Osteoblast (primary cell): ENCODE measurements at regions not wholly inside any gene's neighbourhood (a gene's known extent, or its start where the extent isn't known, plus 50 kb on each side); places are given as distances from the start of the nearest gene placed in this dataset.
A peak's percentile ranks its signal among the peaks of the same experiment; 100 is the strongest.

Source experiments
- DNase-seq: peaks from one replicate; pipeline ENCODE4 v3.0.0; 2011; ENCODE audit warnings: low spot score, mixed read lengths; ENCODE audit not compliant: insufficient read length; ENCODE audit errors: missing footprints
- H2AFZ ChIP-seq: 2 replicates; pipeline ENCODE4 v1.6.0; 2011; ENCODE audit warnings: mild to moderate bottlenecking, low read length
- H3K27ac ChIP-seq: 2 replicates; pipeline ENCODE4 v1.5.1; 2011; ENCODE audit warnings: mild to moderate bottlenecking, low read depth, low read length, moderate library complexity
- H3K27me3 ChIP-seq: 2 replicates; pipeline ENCODE4 v1.6.0; 2012; ENCODE audit warnings: mild to moderate bottlenecking, control low read depth, inconsistent platforms, low read length, moderate library complexity; ENCODE audit not compliant: insufficient read depth
- H3K36me3 ChIP-seq: 2 replicates; pipeline ENCODE4 v1.5.1; 2011; ENCODE audit warnings: mild to moderate bottlenecking, low read length, control low read depth, moderate library complexity; ENCODE audit not compliant: insufficient read depth
- H3K4me1 ChIP-seq: 2 replicates; pipeline ENCODE4 v1.5.1; 2011; ENCODE audit warnings: mild to moderate bottlenecking, low read length, control low read depth, moderate library complexity; ENCODE audit not compliant: insufficient read depth
- H3K4me2 ChIP-seq: 2 replicates; pipeline ENCODE4 v1.6.0; 2011; ENCODE audit warnings: mild to moderate bottlenecking, low read length; ENCODE audit not compliant: insufficient read depth
- H3K4me3 ChIP-seq: fragments of 200-600 bp; sonication (generic); 3 replicates; pipeline ENCODE4 v1.5.1; 2012; ENCODE audit warnings: mild to moderate bottlenecking, low read length, inconsistent platforms; ENCODE audit not compliant: insufficient read depth
- H3K79me2 ChIP-seq: 2 replicates; pipeline ENCODE4 v1.6.0; 2012; ENCODE audit warnings: mild to moderate bottlenecking, low read length, control low read depth, inconsistent platforms; ENCODE audit not compliant: insufficient read depth
- H3K9me3 ChIP-seq: 2 replicates; pipeline ENCODE4 v1.5.1; 2011; ENCODE audit warnings: low read depth, low read length, control low read depth
- H4K20me1 ChIP-seq: 2 replicates; pipeline ENCODE4 v1.6.0; 2012; ENCODE audit warnings: mild to moderate bottlenecking, low read length, control low read depth; ENCODE audit not compliant: insufficient read depth
- CTCF ChIP-seq: IDR thresholded peaks from 2 replicates; pipeline ENCODE4 v1.5.1; 2011; ENCODE audit warnings: mild to moderate bottlenecking, low read depth, low read length, moderate library complexity; ENCODE audit errors: extremely low read depth

DNA sequence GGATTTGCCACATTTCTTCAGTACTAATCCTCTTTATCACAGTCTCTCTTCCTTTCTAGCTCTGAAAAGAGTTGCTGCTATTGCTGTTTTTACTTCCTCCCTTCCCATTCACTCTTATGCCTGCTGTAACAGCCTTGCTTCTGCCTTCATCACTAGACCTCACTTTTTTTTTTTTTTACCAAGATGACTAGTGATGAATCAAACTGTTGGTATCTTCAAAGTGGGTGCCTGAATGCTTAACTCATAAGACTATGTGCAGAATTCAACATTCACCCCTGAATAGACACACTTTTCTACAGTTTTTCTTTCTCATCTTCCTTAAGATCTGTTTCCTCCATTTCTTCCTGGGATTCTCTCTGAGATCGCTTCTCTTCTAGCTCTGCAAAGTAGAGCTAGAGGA is 217.2 kb upstream of the HTR2A start:
- no peak overlapping the region for H3K4me3 ChIP-seq
- peak overlapping the region; percentile 76 for H2AFZ ChIP-seq
- H3K79me2 ChIP-seq = no peaks in the 10 kb centered on the region
- no peaks in the 10 kb centered on the region for H3K9me3 ChIP-seq
- peak overlapping the region; percentile 22 for H3K4me2 ChIP-seq
- peaks cover 9% of the 10 kb centered on the region for H3K4me1 ChIP-seq
- peak; percentile 78 for DNase-seq
- H3K27ac ChIP-seq = peak overlapping the region; percentile 50
- H3K27me3 ChIP-seq = no peaks in the 10 kb centered on the region
- H3K36me3 ChIP-seq = no peaks in the 10 kb centered on the region
- H4K20me1 ChIP-seq = no peaks in the 10 kb centered on the region
- TF ChIP-seq CTCF = no peak

DNA sequence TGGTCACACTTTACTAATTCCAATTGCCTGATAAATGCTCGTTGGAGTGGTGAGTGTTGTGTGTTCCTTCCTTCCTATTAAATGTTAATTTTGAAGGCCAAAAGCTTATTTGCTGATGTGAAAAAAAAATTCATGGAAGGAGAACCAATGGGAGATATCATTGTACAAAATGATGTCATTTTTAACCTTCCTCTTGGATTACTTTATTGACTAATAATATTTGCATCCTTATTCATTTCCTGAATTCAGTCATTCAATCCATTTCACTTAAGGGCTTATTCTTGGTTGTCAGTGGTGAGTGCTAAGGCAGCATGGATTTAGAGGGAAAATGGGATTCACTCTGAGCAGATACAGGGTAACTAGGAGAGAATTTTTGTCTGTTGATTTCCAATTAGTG is 216.0 kb upstream of the HTR2A start:
- no peak overlapping the region for H3K27ac ChIP-seq
- no peaks in the 10 kb centered on the region for H4K20me1 ChIP-seq
- peaks cover 9% of the 10 kb centered on the region for H3K4me1 ChIP-seq
- no peak overlapping the region for H3K4me3 ChIP-seq
- no peaks in the 10 kb centered on the region for H3K36me3 ChIP-seq
- H3K4me2 ChIP-seq = no peak overlapping the region
- H3K79me2 ChIP-seq = no peaks in the 10 kb centered on the region
- DNase-seq = no peak
- H2AFZ ChIP-seq = no peak overlapping the region
- no peaks in the 10 kb centered on the region for H3K9me3 ChIP-seq
- no peaks in the 10 kb centered on the region for H3K27me3 ChIP-seq
- no peak for TF ChIP-seq CTCF

- no peaks in the 10 kb centered on the region for H3K9me3 ChIP-seq
These were observed 215.5 kb upstream of the HTR2A start for GRCh38 chr13:47112205-47112902.

DNA sequence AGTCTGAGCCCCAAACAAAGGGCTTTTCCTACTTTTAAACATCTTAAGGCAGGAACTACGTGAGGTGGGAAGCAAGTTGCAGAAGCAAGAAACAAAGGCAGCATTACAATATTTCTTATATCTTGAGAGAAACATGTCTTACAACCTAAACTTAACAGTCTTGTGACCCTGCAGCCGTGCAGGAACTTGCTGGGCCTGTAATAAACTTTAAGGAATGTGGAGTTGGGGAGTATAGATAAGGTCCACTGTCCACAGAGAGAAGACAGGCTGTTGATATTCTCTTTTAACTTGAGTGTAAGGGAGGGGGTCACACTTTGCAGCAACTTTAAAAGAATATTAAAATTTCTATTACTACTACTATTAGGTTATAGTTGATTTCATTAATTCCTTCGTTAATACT is 214.6 kb upstream of the HTR2A start:
- H3K27me3 ChIP-seq = no peaks in the 10 kb centered on the region
- H3K9me3 ChIP-seq = no peaks in the 10 kb centered on the region
- no peak for TF ChIP-seq CTCF
- H3K4me1 ChIP-seq = no peaks in the 10 kb centered on the region
- no peak overlapping the region for H3K4me2 ChIP-seq
- H3K36me3 ChIP-seq = no peaks in the 10 kb centered on the region
- H4K20me1 ChIP-seq = no peaks in the 10 kb centered on the region
- H3K79me2 ChIP-seq = no peaks in the 10 kb centered on the region
- DNase-seq = no peak
- H3K27ac ChIP-seq = no peak overlapping the region
- H3K4me3 ChIP-seq = no peak overlapping the region
- no peak overlapping the region for H2AFZ ChIP-seq

More at GRCh38 chr13:47112205-47112902, 215.5 kb upstream of the HTR2A start:
- H4K20me1 ChIP-seq = no peaks in the 10 kb centered on the region
- no peaks in the 10 kb centered on the region for H3K27me3 ChIP-seq
- TF ChIP-seq CTCF = no peak
- H3K4me1 ChIP-seq = peaks cover 4% of the 10 kb centered on the region
- H3K4me2 ChIP-seq = no peak overlapping the region
- H3K27ac ChIP-seq = no peak overlapping the region
- no peak overlapping the region for H2AFZ ChIP-seq
- H3K36me3 ChIP-seq = no peaks in the 10 kb centered on the region
- no peaks in the 10 kb centered on the region for H3K79me2 ChIP-seq
- no peak overlapping the region for H3K4me3 ChIP-seq
- DNase-seq = no peak
